ENCODE measurements at regions not wholly inside any gene's neighbourhood (a gene's known extent, or its start where the extent isn't known, plus 50 kb on each side); places are given as distances from the start of the nearest gene placed in this dataset.

DNA sequence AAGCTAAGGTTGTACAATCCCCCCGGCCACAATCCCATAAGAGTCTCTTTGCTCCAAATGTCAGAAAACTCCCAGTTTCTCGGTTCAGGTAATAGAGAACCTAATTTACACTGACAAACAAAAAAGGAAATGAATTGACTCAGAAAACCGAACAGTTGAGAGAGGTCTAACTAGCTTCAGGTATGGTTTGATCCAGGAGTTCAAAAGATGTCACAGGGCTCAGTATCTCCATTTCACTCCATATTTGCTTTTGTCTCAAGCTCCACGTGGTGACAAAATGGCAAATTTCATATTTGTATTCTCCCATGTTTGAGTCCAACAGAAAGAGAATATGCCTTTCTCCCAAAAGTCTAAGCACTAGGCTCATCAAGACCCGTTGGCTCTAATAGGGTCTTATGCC is 117.4 kb downstream of the AXIN2 start:
- no peak for DNase-seq

DNA sequence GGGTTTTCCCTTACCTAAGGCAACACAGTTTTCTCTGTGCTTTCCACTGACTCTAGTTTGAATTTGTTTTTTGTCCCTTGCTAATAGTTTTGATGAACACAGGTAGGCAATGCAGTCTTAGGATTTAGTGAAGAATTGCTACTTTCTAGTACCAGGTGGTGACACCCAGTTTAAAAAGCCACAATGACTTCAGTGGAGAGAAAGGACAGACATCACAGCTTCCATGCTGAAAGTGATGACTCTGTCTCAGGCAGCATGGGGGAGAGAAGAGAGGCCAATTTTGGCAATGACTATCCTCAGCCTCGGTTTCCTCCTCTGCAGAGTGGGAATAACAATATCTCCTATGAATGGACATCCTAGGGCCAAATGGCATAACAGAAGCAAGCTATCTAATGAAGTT is 118.8 kb downstream of the AXIN2 start:
- no peak for DNase-seq

DNA sequence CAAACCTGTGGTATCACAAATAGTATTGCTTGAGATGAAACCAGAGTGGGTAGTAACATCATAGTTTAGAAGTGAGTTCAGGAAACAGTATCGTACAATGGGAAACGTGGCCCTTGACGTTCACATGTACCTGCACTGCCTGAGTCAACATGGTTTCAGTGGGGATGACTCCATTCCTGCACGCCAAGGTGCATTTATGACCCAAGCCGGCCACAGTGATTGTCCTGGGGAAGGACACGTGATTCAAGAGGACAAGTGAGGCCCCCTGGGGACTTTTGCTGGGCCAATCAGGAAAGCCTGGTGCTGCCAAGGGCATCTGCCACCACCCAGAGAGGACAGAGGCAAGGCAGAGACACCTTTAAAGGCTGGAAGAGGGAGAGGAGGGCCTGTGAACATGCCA is 119.2 kb downstream of the AXIN2 start:
- DNase-seq = no peak

DNA sequence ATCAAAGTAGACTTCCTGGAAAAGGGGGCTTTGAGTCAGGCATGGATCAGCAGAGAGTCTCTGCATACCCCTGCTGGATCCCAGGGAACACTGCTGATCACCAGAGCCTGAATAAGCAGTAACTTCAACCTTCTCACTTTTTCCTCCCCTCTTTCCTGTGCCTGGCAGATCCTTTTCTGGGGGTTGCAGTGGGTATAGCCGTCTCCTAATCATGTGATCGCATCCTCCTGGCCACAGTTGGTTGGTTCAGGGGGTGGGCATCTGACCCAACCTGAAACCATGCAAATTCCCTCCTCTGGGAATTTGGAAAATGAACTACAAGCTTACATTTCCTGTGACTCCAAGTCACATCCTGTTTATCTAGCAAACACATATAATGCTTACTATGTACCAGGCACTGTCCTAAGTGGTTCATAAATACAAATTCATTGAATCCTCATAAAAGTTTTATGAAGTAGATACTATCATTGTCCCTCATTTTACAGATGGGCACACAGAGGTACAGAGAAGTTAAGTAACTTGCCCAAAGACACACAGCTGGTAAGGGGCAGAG is 120.3 kb downstream of the AXIN2 start:
- no peak for DNase-seq

DNA sequence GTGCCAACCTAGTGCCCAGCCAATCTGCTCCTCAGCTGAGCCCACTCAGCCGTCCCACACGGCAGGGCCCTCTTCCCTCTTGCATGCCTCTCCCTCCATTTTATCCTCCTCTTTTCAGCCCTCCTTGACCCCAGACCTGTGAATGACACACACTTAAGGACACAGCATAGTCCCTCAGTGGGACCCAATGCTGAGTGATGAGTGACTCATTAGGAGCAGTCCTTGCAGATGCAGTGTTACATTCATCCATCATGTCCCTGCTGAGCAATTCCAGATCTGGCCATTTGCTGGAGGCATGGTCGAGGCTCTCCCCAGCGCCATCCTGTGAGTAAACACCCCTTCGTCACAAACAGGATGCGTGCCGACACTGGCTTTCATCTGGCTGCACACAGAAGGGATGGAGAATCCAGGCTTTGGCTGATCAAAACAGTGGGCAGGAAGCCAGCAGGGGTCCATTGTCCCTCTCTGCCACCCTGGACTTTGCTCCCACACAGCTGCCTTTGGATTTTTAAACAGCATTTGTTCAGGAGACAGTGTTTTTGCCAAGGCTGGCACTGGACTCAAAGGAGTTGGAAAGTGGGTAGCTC is 122.6 kb downstream of the AXIN2 start:
- no peak for DNase-seq

DNA sequence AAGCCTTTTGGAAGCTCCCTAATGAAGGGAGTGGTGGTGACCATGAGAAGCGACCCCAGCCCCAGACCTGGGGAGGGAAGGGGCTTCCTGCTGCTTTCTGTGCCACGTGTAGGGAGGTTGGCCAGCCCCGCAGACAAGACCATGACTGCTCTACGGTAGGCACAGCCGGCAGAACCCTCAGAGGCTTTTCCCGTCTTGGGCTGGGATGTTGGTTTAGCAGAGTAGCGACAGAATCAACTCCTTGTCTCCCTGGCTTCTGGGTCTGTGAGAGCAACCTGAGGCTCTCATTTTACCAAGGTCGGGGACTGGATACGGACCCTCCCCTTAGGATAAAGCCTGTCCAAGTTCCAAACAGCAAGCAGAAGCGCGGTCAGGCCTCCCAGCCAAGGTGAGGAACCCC is 123.3 kb downstream of the AXIN2 start:
- no peak for DNase-seq

DNA sequence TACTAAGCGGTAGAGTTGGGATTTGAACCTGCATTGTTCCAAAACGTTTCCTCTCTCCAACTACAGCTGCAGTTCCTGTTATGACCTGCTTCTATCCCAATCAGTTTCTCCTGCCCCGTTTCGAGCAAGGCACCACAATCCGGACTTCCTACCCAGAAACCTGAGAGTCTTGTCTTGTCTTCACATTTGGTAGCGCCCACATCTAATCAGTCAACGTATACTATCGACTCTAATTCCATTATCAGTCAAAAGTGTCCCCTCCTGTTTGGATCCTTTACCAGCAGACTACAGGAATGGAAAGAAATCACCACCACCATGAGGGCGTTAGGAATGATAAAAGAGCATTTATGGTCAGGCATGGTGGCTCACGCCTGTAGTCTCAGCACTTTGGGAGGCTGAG is 124.6 kb downstream of the AXIN2 start:
- DNase-seq = no peak

DNA sequence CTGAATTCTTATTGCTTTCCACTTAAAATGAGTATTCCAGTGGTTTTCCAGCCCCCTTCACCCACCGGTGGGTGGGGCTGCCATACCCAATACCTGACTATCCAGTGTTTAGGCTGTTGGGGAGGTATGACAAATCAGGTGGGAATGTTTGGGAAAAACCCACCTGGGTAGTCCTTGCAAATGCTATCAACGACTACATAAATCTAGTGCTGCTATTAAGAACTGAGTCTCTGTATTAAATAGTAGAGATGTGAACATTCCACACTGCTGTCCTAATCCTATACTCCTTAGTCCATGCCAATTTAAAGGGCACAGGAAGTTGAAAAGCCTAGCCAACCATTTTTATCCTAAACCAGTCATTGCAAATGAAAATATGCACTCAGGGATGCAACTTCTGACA is 126.6 kb downstream of the AXIN2 start:
- no peak for DNase-seq

DNA sequence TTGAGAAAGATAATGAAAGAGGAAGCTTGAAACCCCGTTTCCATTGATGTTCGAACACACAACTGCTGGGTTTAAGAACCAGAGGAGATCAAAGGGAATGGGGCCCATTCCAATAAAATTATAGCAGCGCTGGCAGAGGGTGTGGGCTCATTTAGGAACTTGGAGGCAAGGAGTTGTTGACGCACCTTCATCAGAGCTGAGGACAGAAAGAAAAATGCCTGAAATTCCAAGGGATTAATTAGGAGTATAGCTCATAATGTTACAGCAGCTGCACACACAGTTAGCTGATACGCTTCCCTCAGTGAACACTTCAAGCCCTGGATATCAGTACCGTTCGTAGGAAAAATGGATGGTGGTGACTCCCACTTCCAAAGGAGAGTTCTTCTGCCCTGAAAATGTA is 127.2 kb downstream of the AXIN2 start:
- DNase-seq = no peak

DNA sequence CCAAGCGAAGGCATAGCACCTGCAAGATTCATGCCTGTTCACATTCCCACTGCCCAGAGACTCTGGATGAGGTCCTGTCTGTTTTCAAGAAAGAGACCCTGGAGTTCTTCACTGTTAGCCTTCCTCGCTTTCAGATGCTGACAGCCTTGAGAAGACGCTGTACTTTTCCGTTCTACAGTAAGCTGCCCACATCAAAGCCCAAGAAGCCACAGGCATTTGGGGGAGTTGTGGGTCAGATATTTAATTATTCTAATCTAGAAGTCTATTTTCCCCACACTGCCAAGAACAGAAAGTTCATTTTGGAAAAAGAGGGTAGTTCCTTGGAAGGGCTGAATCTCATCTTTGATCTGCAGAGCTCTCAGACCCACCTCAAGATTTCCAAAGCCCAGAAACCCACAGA is 127.9 kb downstream of the AXIN2 start:
- DNase-seq = no peak

DNA sequence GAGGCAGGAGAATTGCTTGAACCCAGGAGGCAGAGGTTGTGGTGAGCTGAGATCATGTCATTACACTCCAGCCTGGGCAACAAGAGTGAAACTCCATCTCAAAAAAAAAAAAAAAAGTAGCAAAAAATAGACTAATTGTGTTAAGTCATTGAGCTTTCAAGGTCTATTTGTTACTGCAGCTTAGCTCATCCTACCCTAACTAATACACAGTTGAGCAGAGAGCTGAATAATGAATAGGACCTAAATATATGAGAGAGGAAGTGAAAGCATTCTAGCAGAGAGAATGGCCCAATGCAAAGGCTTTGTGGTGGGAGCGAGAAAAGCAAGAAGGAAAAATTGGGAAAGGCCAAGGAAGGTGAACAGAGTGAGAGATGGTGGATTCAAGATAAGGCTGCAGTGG is 128.3 kb downstream of the AXIN2 start:
- DNase-seq = no peak

DNA sequence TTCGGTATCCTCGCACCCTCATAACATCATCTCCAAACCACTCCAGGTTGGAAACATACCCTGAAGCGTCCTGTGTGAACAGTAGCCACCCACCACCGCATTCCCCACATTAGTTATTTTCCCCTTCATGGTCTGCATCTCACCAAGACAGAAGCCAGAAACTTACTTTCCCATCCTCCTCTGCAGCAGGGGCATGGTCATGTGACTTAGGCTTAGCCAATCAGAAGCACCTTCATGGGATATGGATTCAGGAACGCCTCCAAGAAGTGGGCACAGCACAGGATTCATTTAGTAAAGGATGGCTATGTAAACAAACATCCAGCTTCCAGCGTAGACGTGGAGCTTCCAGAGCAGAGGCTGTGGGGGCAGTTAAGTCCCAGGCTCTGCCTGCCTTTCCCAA is 130.3 kb downstream of the AXIN2 start:
- DNase-seq = no peak

DNA sequence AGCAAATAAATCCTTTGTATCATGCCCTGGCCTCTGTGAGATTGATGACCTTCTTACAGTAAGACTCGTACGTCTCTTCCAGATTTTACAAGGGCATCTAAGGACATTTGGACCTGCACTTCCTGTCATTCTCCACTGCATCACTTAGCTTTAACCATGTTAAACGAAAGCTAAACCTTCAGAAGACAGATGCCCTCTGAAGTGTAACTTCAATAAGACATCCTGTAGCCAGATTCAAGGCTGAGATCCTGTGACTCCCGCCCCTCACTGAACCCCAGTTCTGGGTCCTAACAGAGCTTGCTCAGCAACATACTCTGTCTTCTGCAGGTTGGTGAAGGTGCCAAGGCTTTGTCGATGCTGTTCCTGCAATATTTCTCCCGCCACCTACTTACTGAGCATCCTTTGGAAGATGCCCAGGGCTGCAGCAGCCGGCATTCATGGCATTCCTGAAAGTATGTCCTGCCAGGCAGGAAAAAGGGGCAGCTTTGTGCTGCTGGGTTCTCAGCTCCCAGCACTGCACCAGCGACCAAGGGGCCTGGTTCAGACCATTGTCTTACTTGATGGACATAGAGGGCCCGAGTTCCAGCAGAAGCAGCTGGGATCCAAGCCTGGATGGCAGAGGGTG is 131.1 kb downstream of the AXIN2 start:
- no peak for DNase-seq

DNA sequence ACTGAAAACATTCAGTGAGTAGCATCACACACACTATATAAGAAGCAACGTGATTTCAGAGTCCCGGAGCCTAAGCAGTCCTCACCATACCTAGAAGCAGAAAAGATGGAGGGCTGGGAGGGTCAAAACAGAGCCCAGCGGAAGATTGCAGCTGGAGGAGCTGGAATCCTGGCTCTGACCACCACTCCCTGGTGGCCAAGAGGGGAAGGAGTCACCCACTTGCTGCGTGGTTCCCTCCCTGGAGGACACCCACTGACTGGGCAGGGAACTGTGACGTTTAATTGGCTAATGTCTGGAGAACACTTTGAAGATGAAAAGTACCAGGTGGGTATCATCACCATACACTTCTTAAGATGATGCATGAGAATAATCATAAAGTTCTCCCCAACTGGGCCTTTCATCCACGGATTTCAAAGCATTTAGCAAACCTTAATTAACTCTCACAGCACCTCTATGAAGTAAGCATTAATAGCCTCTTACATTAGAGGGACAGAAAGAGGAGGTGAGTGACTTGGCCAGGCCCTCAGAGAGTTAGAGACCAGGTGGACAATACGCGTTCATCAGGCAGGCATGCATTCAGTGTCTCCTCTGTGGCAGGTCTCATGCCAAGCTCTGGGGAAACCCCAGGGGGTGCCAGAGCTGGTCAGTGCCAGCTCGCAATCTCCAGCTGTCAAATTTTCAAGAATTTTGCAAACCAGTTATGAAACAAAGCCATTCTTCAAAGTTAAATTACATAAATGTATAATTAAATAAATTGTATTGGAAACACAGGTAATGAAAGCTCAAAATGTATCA is 137.9 kb downstream of the AXIN2 start:
- DNase-seq = no peak

DNA sequence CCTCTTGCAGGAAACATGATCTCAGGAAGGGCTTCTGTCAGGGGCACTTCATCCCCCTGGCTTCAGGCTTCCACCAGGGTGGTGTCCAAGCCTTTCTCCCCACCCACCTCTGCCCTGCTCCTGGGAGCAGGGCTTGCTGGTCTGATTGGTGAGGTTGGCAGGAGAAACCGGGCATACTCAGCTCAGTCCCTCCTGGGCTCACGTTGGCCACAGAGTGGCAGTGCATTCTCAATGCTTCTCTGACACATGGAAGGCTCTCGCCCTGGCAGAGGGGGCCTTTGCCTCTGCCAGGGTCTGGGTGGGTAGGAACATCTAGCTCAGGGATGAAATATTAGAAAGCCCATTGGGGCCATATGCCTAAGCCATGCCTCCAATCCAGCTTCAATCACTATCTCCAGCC is 142.8 kb downstream of the AXIN2 start:
- no peak for DNase-seq

DNA sequence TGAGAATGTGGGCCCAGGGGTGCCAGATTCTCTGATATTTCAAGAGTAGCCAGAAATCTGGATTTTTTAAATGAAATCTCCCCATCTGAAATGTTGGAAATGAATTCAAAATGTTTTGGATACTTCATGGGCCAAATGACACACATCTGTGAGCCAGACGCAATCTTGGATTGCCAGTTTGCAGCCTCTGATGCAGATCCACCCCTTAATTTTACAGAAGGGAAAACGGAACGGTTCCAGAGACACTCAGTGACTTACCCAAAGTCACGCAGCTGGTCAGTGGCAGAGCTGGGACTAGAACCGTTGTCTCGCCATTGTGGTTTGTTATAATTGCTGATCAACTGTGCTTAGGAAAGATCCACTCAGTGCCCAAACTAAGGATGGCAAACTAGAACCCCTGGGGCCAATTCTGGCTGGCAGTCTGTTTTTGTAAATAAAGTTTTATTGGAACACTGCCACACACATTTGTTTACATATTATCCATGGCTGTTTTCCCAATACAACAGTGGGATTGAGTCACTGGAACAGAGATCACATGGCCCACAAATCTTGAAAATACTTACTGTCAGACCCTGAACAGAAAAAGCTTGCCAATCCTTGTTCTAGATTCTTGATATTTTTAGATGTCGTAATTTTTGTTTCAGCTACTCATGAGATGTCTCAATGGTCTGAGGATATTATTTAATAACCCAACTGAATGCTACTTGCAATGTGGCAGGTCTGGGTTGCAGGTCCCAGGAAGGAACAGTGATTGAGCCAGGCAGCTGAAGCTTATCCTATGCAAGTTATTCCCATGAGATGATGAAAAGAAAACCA is 143.8 kb downstream of the AXIN2 start:
- DNase-seq = no peak

DNA sequence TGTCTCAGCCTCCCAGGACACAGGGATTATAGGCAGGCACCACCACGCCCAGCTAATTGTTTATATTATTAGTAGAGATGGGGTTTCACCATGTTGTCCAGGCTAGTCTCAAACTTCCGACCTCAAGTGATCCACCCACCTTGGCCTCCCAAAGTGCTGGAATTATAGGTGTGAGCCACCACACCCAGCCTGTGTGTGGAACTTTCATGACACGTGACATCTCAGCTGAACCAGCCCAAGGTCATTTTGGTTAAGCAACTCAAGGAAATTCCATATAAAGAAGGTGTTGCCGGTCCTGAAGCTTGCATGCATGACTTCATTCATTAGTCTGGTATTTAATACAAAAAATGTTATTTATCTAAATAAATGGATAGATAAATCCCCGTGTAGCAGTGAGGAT is 145.5 kb downstream of the AXIN2 start:
- DNase-seq = no peak

DNA sequence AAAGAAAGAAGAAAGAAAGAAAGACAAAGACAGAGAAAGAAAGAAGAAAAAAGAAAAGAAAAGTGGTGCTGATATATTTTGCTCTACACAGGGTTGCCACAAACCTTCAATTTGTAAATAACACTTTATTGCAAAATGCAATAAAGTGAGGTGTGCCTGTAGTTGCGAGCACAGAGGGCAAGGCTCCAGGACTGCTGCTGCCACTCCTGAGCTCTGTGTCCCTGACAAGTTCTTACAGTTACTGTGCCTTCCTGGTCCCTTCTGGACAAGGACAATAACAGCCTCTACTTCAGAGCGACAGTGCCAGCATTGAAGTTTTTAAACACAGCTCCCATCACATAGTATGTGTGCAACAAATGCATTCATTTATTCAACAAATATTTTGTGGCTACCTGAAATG is 148.1 kb downstream of the AXIN2 start:
- no peak for DNase-seq

DNA sequence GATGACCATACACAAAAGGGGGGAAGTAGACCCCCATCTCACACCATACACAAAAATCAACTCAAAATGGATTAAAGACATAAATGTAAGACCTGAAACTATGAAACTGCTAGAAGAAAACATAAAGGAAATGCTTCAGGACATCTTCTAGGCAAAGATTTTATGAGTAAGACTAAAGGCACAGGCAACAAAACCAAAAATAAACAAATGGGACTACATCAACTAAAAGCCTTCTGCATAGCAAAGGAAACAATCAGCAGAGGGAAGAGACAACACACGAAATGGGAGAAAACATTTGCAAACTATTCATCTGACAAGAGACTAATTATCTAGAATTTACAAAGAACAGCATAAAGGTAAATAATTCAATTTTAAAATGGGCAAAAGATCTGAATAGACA is 152.1 kb downstream of the AXIN2 start:
- DNase-seq = no peak

DNA sequence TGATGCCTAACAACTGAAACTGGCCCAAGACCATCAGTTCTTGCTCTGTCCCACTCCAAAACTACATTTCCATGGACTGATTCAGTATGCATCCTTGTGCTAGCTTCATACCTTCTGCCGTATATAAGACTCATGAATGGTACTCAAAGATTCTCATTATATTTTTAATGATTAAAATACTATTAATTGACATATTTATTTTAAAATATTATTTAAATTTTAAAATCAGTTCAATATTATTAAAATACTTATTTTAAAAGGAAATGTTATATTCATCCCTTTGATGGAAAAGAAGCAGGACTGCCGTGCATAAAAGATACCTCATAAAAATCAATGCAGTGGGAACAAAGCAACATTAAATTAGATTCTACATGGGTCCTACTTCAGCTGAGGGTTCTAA is 153.4 kb downstream of the AXIN2 start:
- no peak for DNase-seq

DNA sequence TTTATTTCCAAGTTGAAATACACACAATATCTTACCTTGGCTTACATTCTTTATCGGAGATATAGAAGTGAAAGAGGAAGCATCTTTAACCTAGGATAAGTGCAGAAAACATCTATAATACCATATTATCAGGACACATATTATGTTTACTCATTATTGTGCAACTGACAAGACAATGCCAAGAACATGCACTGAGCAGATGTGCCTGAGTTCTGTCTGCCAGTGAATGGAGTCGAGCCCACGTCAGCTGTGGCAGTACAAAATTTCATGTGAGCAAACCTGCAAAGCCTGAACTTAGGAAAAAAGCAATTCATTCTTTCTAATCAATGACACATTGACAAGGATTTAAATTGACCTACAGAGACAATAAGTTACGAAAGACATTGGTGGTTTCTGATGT is 154.4 kb downstream of the AXIN2 start:
- DNase-seq = no peak

DNA sequence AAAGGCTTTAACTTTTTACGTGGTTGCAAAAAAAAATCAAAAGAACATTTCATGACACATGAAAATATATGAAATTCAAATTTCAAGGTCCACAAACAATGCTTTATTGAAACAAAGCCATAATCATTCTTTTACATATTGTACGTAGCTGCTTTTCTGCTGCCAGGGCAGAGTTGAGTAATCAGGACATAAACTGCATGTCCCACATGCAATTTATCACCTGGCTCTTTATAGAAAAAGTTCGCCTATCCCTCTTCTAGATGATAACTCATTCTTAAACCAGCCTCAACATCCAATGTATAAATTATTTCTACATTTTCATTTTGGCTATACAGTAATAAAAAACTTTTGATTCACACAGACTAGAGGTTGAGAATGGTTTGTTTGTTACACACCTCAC is 154.9 kb downstream of the AXIN2 start:
- DNase-seq = no peak

DNA sequence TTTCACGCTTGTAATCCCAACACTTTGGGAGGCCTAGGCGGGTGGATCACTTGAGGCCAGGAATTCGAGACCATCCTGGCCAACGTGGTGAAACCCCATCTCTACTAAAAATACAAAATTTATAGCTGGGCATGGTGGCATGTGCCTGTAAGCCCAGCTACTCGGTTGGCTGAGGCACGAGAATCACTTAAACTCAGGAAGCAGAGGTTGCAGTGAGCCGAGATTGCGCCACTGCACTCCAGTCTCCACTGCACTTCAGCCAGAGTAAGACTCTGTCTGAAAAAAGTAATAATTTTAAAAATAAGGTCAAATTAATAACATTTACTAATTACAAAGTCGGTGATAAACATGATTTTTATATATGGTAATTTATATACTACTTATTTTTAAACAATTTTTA is 155.9 kb downstream of the AXIN2 start:
- DNase-seq = no peak

Measured in suppressor macrophage treated with lipopolysaccharide for 4 hours (primary cell).